CD4-positive, alpha-beta T cell treated with Interleukin-10 for 1 hour (primary cell): ENCODE measurements at regions not wholly inside any gene's neighbourhood (a gene's known extent, or its start where the extent isn't known, plus 50 kb on each side); places are given as distances from the start of the nearest gene placed in this dataset.
"Not testable (repeated sequence)": the region's sequence is repeated elsewhere in the genome, so short reads cannot be mapped to it uniquely, and the experiment has no call there.

ENCODE experiments used
- DNase-seq: peaks from one replicate; pipeline ENCODE4 v3.0.0-alpha.2; 2020

- DNase-seq: no peak
These were observed 201.8 kb upstream of the WDFY3 start for GRCh38 chr4:85168234-85168834.

DNA sequence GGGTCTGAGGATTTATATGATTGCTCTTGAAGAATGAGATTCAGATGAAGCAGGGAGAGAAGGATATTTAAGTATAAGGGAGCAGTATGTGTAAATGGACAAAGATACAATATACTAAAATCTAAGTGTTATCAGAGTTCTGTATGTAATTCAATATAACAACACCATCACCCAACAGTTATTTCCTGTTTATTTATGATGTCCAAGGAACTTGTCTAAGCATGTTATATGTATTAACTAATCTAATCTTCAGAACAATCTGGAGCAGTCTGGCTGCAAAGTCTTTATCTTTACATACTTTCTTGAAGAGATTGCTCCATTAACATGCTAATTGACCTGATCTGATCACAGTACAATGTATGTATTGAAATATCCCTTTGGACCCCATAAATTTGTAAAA is 203.8 kb upstream of the WDFY3 start:
- no peak for DNase-seq

DNA sequence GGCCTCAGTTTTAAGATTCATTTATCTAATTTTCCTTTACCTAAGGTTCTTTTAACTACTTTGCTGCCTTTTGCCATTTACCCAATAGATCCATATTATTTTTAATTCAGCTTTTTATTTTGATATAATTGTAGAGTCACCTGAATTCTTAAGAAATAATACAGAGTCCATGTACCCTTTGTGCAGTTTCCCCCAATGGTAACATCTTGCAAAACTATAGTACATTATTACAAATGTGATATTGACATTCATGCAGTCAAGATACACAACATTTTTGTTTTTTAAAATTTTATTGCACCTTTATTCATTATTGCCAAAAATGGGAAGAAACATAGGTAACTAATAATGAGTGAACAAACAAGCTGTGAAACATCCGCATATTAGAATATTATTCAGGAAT is 208.7 kb upstream of the WDFY3 start:
- DNase-seq: no peak

DNA sequence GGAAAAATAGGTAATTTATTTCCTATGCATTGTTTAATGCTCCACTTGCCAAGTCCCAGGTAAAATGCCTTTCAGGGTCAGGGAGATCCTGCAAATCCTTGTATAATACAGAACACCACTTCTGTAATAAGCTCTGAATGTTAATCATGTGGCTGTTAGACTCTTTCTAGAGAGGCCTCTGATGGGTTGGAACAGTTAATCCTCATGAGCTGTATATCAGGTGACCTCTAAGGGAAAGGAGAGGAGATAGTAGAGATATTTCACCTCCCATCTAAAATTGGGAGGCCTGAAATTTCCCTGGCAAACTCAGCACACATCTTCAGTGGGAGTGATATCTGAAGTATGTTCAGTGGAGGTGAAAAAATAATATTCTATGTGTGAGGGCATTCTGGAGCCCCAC is 210.6 kb upstream of the WDFY3 start:
- no peak for DNase-seq

DNA sequence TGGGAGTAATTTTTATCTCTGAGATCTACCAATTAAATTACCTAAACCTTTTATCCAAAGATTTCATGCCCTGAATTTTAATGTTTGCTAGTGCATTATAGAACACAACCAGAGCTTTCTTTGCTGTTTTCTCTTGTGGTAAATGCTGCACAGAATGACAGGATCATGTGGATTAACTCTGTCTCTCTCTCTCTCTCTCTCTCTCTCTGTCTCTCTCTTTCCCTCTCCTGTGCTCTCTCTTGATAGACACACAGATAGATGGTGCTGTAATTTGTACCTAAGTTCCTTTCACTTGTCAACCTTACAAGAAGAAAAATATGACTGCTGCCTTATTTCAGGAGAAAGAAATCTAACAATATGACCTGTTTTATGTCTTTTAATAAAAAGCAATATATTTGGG is 211.2 kb upstream of the WDFY3 start:
- no peak for DNase-seq

GRCh38 chr4:85180533-85180932 is 214.0 kb upstream of the WDFY3 start:
- no peak for DNase-seq

DNA sequence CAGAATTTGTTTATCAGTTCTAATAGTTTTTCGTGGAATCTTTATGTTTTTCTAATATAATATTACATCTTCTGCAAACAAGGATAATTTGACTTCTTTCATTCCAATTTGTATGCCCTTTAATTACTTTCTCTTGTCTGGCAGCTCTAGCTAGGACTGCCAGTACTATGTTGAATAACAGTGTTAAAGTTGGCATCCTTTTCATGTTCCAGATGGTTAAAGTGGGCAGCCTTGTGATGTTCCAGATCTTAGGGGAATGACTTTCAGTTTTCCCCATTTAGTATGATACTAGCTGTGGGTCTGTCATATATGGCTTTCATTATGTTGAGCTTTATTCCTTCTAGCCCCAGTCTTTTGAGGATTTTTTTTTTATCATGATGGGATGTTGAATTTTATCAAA is 220.6 kb upstream of the WDFY3 start:
- no peak for DNase-seq

DNA sequence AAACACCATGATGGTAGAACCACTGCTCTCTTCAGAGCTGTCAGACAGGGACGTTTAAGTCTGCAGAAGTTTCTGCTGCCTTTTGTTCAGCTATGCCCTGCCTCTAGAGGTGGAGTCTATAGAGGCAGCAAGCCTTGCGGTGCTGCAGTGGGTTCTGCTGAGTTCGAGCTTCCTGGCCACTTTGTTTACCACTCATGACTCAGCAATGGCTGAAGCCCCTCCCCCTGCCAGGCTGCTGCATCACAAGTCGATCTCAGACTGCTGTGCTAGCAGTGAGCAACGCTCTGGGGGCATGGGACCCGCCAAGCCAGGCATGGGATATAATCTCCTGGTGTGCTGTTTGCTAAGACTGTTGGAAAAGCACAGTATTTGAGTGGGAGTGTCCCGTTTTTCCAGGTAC is 229.5 kb upstream of the WDFY3 start:
- DNase-seq: not testable (repeated sequence)

GRCh38 chr4:85200106-85200505 is 233.6 kb upstream of the WDFY3 start:
- no peak for DNase-seq

DNA sequence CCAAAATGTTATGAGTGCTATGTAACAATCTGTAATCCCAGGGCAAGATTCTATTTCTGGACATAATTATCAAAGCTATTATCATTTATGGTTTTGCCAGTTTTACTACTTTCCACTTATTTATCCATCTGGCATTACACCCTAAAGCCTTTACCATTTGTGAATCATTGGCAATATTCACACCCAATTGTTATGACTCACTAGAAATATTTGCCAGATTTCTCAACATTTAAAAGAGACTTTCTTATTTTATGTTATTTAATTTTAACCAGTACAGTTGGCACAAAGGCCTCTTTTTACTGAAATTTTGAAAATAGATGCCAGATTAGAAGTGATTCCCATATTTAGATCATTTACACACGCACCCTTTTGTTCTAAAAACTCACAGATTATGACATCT is 242.7 kb upstream of the WDFY3 start:
- no peak for DNase-seq

GRCh38 chr4:85210353-85210752 is 243.9 kb upstream of the WDFY3 start:
- DNase-seq: no peak

GRCh38 chr4:85216571-85216970 is 250.1 kb upstream of the WDFY3 start:
- not testable (repeated sequence) for DNase-seq

DNA sequence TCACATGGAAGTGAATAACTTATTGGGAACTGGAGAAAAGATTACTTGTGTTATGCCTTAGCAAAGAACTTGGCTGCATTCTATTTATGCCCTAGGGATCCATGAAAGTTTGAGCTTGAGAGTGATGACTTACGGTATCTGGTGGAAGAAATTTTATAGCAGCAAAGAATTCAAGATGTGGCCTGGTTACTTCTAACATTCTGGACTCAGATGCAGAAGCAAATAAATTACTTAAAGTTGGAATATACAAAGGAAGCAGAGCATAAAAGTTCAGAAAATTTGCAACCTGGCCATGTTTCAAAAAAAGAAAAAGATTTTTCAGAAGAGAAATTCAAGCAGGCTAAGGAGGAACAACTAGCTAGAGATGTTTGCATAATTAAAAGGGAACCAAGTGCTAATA is 252.3 kb upstream of the WDFY3 start:
- DNase-seq: no peak

GRCh38 chr4:85221606-85222005 is 253.3 kb upstream of the ARHGAP24 start:
- no peak for DNase-seq

DNA sequence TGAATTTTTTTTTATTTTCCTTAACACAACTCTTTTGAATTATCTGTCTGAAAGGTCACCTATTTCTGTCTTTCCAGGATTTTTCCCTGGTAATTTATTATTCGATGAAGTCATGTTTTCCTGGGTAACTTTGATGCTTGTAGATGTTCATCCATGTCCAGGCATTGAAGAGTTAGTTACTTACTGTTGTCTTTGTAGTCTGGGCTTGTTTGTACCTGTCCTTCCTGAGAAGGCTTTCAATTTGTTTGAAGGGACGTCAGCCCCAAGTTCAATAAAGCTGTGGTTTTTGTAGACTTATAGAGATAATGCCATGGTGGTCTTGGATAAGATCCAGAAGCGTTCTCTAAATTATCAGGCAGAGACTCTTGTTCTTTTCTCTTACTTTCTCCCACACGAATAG is 252.4 kb upstream of the ARHGAP24 start:
- DNase-seq: no peak

- no peak for DNase-seq
These were observed 246.7 kb upstream of the ARHGAP24 start for GRCh38 chr4:85228264-85228663.

DNA sequence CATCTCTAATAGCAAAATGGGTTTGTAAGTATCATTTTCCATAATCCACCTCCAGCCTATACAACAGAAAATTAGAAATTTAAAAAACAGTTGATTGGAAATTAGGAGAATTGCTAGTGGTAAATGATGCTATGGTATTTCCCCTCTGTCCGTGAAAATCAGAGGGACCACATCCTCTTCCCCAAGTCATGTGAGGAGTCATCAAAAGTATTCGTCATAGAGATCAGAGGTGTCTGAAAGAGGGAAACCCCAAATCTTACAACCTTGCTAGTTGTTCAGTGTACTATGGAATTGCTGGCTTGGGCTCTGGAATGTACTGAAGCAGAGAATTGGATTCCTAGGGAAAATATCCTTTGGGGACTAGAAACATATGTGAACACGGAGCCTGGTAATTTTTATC is 241.4 kb upstream of the ARHGAP24 start:
- no peak for DNase-seq

- DNase-seq: no peak
These were observed 231.1 kb upstream of the ARHGAP24 start for GRCh38 chr4:85243857-85244256.

- DNase-seq: no peak
These were observed 230.3 kb upstream of the ARHGAP24 start for GRCh38 chr4:85244638-85245037.

- no peak for DNase-seq
These were observed 228.9 kb upstream of the ARHGAP24 start for GRCh38 chr4:85246055-85246454.

DNA sequence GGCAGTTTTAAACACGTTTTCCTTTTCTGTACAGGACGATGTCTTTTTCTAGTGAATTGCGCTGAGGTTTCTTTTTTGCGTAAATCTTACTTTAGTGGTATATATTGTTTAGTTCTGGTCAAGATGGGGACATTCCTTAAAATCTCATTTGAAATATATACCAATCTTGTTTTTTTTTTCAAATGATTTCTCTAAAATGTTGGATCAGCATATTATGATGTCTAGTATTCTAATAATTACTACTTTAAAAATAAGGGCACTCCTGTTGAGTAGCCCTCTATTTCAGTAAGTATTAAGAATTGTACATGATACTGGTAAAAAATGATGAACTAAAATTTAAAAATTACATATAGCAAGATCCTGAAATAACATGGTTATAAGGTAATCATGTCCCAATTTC is 224.1 kb upstream of the ARHGAP24 start:
- no peak for DNase-seq

- DNase-seq: no peak
These were observed 217.1 kb upstream of the ARHGAP24 start for GRCh38 chr4:85257817-85258370.

DNA sequence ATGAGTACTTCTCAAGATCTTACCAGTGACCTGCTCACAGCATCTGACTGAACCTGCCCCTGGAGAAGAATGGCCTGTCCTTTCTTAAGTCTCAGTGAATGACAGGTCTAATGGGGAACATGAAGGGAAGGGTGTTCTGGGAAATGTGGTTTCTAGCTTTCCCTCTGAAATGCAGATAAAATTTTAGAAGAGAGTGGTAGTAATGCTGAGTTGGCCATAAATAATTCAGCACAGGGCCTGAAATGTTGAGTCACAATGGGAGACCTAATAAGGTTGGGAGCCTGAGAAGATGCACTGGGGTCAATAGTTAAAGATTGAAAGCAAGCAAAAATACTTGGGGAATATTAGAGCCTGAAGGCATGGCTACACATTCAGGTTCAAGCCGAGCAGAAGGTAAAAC is 214.9 kb upstream of the ARHGAP24 start:
- no peak for DNase-seq

- DNase-seq: no peak
These were observed 209.7 kb upstream of the ARHGAP24 start for GRCh38 chr4:85265234-85265633.

DNA sequence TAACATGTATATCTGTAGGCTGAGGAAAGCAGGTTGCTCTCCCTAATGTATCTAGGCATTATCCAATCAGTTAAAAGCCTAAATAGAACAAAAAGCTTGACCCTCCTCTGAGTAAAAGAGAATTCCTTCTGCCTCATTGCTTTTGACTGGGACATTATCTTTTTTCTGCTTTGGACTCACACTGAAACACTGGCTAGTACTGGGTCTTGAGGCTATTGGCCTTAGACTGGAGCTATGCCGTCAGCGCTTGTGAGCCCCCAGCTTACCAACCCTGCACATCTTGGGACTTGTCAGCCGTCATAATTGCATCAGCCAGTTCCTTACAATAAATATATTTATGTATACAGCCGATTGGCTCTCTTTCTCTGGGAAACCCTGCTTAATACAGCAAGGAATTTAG is 206.8 kb upstream of the ARHGAP24 start:
- no peak for DNase-seq

DNA sequence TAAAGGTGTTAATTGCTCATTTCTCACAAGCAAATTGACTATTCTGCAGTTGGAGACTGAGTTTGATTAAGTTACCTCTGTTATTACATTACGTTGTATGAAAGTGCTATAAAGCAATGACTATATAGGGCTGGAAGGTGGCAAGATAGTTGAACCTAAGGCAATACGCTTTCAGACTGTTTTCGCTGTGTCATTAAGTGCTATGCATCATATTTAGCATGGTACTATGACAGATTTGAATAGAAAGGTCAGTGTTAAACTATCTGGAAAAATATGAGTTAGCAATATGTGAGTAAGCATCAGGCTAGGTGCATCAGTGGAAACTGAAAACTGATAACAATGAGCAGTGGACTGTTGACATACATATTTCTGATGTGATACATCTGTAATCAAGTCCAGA is 206.0 kb upstream of the ARHGAP24 start:
- DNase-seq: no peak
